ENCODE measurements at regions not wholly inside any gene's neighbourhood (a gene's known extent, or its start where the extent isn't known, plus 50 kb on each side); places are given as distances from the start of the nearest gene placed in this dataset.

DNA sequence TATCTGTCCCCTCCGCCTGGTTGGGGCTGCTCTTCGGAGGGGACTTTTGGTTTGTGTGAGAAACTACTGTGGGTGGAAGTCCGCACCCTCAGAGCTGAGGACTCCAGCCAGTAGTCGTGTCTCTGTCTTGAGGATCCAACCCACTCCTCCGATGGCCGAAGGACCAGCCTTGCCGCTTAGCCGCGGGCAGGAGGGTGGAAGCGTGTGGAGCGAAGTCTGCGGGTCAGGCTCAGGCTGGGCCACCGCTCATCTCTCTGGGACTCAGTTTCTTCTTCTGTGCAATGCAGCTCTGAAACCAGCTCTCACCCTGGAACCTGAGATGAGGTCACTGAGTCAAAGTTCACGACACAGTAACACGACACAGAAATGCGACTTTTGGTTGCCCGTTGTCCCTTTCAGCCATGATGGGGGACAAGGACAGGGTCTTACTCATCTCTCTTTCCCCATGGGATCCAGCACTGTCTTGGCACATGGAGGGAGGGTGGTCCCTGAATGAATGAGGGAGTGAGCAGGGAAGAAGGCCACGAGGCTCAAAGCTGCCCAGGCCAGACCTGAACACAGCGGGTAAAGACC is 133.3 kb upstream of the PODXL start:
- TF ChIP-seq, protein P1, sequence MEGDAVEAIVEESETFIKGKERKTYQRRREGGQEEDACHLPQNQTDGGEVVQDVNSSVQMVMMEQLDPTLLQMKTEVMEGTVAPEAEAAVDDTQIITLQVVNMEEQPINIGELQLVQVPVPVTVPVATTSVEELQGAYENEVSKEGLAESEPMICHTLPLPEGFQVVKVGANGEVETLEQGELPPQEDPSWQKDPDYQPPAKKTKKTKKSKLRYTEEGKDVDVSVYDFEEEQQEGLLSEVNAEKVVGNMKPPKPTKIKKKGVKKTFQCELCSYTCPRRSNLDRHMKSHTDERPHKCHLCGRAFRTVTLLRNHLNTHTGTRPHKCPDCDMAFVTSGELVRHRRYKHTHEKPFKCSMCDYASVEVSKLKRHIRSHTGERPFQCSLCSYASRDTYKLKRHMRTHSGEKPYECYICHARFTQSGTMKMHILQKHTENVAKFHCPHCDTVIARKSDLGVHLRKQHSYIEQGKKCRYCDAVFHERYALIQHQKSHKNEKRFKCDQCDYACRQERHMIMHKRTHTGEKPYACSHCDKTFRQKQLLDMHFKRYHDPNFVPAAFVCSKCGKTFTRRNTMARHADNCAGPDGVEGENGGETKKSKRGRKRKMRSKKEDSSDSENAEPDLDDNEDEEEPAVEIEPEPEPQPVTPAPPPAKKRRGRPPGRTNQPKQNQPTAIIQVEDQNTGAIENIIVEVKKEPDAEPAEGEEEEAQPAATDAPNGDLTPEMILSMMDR (IDR thresholded peaks at IDR 0.05): no peak
- TF ChIP-seq POLR2A (IDR thresholded peaks at IDR 0.05): no peak
- no peak for TF ChIP-seq POLR2AphosphoS5 (IDR thresholded peaks at IDR 0.05)
